ENCODE measurements at regions not wholly inside any gene's neighbourhood (a gene's known extent, or its start where the extent isn't known, plus 50 kb on each side); places are given as distances from the start of the nearest gene placed in this dataset.

- DNase-seq (ENCODE audit: low read depth) = no peak
- no peak for TF ChIP-seq CTCF (IDR thresholded peaks at IDR 0.05; ENCODE audit: low read depth, low read length, missing control alignments)
- H3K4me3 ChIP-seq (ENCODE audit: low read depth, low read length) = no peak overlapping the region
Observed at GRCh38 chr10:44589944-44590449, 205.1 kb upstream of the CXCL12 start.

- H3K4me3 ChIP-seq (ENCODE audit: low read depth, low read length) = no peak overlapping the region
Observed at GRCh38 chr10:44591911-44592310, 207.0 kb upstream of the CXCL12 start.

GRCh38 chr10:44593952-44594351, 209.1 kb upstream of the CXCL12 start:
- no peak overlapping the region for H3K4me3 ChIP-seq (ENCODE audit: low read depth, low read length)
- DNase-seq (ENCODE audit: low read depth) = no peak
- TF ChIP-seq CTCF (IDR thresholded peaks at IDR 0.05; ENCODE audit: low read depth, low read length, missing control alignments) = no peak

More at GRCh38 chr10:44591911-44592310, 207.0 kb upstream of the CXCL12 start:
- TF ChIP-seq CTCF (IDR thresholded peaks at IDR 0.05; ENCODE audit: low read depth, low read length, missing control alignments) = no peak
- DNase-seq (ENCODE audit: low read depth) = no peak

- DNase-seq (ENCODE audit: low read depth) = no peak
- TF ChIP-seq CTCF (IDR thresholded peaks at IDR 0.05; ENCODE audit: low read depth, low read length, missing control alignments) = no peak
- no peak overlapping the region for H3K4me3 ChIP-seq (ENCODE audit: low read depth, low read length)
Observed at GRCh38 chr10:44607116-44607515, 222.2 kb upstream of the CXCL12 start.

- DNase-seq (ENCODE audit: low read depth) = no peak
- TF ChIP-seq CTCF (IDR thresholded peaks at IDR 0.05; ENCODE audit: low read depth, low read length, missing control alignments) = no peak
- no peak overlapping the region for H3K4me3 ChIP-seq (ENCODE audit: low read depth, low read length)
Observed at GRCh38 chr10:44618910-44619309, 234.0 kb upstream of the CXCL12 start.

GRCh38 chr10:44619521-44619920, 234.6 kb upstream of the CXCL12 start:
- no peak for TF ChIP-seq CTCF (IDR thresholded peaks at IDR 0.05; ENCODE audit: low read depth, low read length, missing control alignments)
- H3K4me3 ChIP-seq (ENCODE audit: low read depth, low read length) = no peak overlapping the region
- DNase-seq (ENCODE audit: low read depth) = no peak

GRCh38 chr10:44619975-44620374, 235.1 kb upstream of the CXCL12 start:
- no peak for TF ChIP-seq CTCF (IDR thresholded peaks at IDR 0.05; ENCODE audit: low read depth, low read length, missing control alignments)
- DNase-seq (ENCODE audit: low read depth) = no peak
- H3K4me3 ChIP-seq (ENCODE audit: low read depth, low read length) = no peak overlapping the region

Data from GM12864 (cell line).